Choroid plexus epithelial cell (primary cell): ENCODE measurements at regions not wholly inside any gene's neighbourhood (a gene's known extent, or its start where the extent isn't known, plus 50 kb on each side); places are given as distances from the start of the nearest gene placed in this dataset.
A peak's percentile ranks its signal among the peaks of the same experiment; 100 is the strongest.

ENCODE experiments used
- DNase-seq: peaks from one replicate; pipeline ENCODE4 v3.0.0-alpha.2; 2010; ENCODE audit warnings: low read depth
- H3K4me3 ChIP-seq: 2 replicates; pipeline ENCODE4 v1.5.1; 2011; ENCODE audit warnings: low read depth, mild to moderate bottlenecking, control low read depth, low read length, moderate library complexity
- TF ChIP-seq, protein P1 (sequence below): conservative IDR thresholded peaks from 2 replicates; pipeline ENCODE4 v1.5.1; 2011; ENCODE audit warnings: low read depth, mild to moderate bottlenecking, control low read depth, inconsistent platforms, low read length, moderate library complexity

DNA sequence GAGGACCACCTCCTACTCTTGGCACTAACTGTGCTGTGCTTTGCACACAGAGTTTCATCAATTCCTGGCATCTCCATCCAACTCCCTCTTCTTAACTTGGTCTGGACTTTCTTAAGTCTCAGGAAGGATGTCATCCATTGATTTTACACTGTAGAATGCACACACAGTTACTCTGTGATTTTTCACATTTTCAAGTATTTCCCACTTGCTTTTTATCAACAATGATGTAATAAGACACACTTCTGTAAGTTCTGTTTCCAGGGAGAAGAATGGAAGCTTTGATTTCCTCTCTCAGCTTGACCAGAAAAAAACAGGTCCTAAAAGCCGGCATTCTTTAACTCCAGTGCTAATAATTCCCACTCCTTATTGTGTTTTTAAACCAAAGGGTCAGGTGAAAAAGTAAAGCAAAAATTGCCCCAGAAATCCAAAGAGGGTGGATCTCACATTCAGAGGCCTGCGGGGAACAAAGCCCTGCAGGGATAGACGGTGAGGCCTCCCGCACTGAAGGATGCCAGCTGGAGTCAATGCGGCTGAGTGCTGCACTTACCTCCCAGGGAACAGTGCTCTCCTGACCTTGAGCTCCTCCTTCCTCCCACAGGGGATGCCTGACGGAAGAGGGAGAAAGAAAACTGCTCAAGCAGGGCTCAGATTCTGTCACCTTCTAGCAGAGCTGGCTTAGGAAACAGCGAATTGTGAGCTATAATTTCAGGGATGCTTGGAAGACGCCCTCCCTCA lies 83.1 kb downstream of the PDCL3 start:
- DNase-seq = peak; percentile 27
- H3K4me3 ChIP-seq = no peak overlapping the region
- TF ChIP-seq, protein P1, sequence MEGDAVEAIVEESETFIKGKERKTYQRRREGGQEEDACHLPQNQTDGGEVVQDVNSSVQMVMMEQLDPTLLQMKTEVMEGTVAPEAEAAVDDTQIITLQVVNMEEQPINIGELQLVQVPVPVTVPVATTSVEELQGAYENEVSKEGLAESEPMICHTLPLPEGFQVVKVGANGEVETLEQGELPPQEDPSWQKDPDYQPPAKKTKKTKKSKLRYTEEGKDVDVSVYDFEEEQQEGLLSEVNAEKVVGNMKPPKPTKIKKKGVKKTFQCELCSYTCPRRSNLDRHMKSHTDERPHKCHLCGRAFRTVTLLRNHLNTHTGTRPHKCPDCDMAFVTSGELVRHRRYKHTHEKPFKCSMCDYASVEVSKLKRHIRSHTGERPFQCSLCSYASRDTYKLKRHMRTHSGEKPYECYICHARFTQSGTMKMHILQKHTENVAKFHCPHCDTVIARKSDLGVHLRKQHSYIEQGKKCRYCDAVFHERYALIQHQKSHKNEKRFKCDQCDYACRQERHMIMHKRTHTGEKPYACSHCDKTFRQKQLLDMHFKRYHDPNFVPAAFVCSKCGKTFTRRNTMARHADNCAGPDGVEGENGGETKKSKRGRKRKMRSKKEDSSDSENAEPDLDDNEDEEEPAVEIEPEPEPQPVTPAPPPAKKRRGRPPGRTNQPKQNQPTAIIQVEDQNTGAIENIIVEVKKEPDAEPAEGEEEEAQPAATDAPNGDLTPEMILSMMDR = no peak

DNA sequence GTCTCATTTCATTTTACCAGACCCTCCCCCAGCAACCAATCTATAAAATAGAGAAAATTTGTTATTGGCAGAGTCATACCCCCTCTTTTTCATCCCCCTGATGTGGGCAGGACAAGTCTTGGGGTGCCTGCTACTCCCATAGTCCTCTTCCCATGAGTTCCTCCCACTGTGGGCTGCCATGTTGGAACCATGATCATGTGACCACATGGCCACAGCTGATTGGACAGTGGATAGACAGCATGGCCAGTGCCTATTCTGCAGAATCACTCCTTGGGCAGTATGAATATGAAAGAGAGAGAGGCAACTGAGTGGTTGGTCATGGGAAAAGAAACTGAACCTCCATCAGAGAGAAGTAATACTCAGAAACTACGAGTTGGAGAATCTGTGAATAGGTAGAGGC lies 84.9 kb downstream of the PDCL3 start:
- TF ChIP-seq, protein P1 = no peak
- no peak for DNase-seq
- no peak overlapping the region for H3K4me3 ChIP-seq

DNA sequence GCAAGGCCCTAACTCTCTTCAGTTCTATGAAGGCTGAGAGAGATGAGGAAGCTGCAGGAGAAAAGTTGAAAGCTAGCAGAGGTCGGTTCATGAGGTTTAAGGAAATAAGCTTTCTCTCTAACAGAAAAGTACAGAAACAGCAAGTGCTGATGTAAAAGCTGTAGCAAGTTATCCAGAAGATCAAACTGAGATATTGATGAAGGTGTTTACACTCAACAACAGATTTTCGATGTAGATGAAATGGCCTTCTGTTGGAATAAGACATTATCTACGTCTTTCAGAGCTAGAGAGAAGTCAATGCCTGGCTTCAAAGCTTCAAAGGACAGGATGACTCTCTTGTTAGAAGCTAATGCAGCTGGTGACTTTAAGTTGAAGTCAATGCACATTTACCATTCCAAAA lies 87.4 kb downstream of the PDCL3 start:
- no peak for DNase-seq
- H3K4me3 ChIP-seq = no peak overlapping the region
- TF ChIP-seq, protein P1 = no peak

DNA sequence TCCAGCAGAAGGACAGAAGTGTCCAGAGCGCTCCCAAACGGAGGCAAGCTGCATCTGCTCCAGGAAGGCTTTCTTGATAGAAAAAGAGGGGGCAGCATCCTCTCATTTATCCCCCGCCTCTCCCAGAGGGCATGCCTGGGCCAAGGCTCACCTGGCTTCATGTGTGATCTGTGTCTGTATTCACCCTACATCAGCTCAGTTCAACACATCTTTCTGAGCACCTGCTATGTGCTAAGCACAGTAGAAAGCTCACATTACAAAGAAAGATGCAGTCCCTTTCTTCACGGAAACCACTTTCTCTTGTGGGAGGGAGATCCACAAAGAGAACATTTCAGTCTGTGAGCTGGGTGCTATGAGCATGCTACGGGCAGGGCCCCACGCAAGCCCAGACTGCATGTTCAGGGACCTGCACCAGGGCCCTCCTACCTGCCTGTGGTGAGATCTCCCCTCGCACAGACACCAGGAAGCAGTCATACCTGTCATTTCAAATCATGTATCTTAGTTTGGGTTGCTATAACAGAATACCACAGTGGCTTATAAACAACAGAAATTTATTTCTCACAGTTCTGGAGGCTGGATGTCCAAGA lies 90.7 kb downstream of the PDCL3 start:
- H3K4me3 ChIP-seq = no peak overlapping the region
- no peak for DNase-seq
- TF ChIP-seq, protein P1 = no peak

DNA sequence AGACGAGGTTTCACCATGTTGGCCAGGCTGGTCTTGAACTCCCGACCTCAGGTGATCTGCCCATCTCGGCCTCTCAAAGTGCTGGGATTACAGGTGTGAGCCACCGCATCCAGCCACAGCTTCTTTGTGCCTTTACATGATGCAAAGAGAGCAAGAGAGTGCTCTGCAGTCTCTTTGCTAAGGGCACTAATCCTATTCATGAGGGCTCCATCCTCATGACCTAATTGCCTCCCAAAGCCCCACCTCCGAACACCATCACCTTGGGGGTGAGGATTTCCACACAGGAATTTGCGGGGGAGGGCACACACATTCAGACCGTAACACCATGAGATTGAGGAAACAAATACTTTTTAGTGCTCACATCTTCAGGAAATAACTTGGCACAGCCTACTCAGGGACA lies 91.8 kb downstream of the PDCL3 start:
- no peak overlapping the region for H3K4me3 ChIP-seq
- no peak for DNase-seq
- TF ChIP-seq, protein P1 = no peak

DNA sequence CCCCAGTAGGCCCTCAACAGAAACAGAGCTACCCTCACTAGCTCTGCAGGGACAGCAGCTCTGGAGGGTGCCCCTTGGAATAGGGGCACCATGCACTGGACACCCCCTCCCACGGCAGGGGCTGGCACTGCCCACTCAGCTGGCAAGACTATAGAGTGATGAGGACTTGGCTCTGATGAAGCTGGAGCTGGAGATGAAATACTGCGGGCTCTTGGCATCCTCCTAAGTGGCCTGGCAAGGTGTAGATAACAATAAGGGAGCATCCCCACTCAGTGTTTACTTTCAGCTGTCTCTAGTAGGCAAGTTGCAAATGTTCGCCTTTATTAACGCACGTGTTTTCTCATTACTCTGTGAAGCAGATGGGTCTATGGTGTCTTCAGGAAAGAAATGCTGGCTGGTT lies 92.7 kb downstream of the PDCL3 start:
- DNase-seq = no peak
- TF ChIP-seq, protein P1 = no peak
- no peak overlapping the region for H3K4me3 ChIP-seq
